ENCODE measurements at regions not wholly inside any gene's neighbourhood (a gene's known extent, or its start where the extent isn't known, plus 50 kb on each side); places are given as distances from the start of the nearest gene placed in this dataset.

- TF ChIP-seq CTCF (IDR thresholded peaks at IDR 0.05; ENCODE audit: low read depth, low read length) = peak; percentile 59
- no peak for TF ChIP-seq EZH2phosphoT487 (IDR thresholded peaks at IDR 0.05; ENCODE audit: low read depth)
Measured at GRCh38 chr16:85441189-85441889, 171.8 kb upstream of the GSE1 start.
